HG02571 (cell line): ENCODE measurements at regions not wholly inside any gene's neighbourhood (a gene's known extent, or its start where the extent isn't known, plus 50 kb on each side); places are given as distances from the start of the nearest gene placed in this dataset.

Experiments
- ATAC-seq: cut with Tn5 transposase; IDR thresholded peaks from one replicate; pipeline ENCODE4 v1.9.1; 2021; ENCODE audit warnings: mild to moderate bottlenecking, moderate library complexity; ENCODE audit not compliant: unreplicated experiment

GRCh38 chr16:63230421-63231040 lies 1194.3 kb upstream of the CDH8 start:
- ATAC-seq = no peak

- no peak for ATAC-seq
Measured at GRCh38 chr16:63228259-63228658, 1192.0 kb upstream of the CDH8 start.

- no peak for ATAC-seq
Measured at GRCh38 chr16:63223851-63224250, 1187.6 kb upstream of the CDH8 start.

- ATAC-seq = no peak
Measured at GRCh38 chr16:63216696-63217423, 1180.6 kb upstream of the CDH8 start.

- ATAC-seq = no peak
Measured at GRCh38 chr16:63201851-63202250, 1165.6 kb upstream of the CDH8 start.

GRCh38 chr16:63200940-63201339 lies 1164.7 kb upstream of the CDH8 start:
- no peak for ATAC-seq

GRCh38 chr16:63195336-63195735 lies 1159.1 kb upstream of the CDH8 start:
- no peak for ATAC-seq

- ATAC-seq = no peak
Measured at GRCh38 chr16:63192980-63193379, 1156.7 kb upstream of the CDH8 start.

GRCh38 chr16:63188086-63188771 lies 1152.0 kb upstream of the CDH8 start:
- ATAC-seq = no peak

- ATAC-seq = no peak
Measured at GRCh38 chr16:63187638-63188037, 1151.4 kb upstream of the CDH8 start.

- ATAC-seq = no peak
Measured at GRCh38 chr16:63185235-63185780, 1149.1 kb upstream of the CDH8 start.

GRCh38 chr16:63183743-63184142 lies 1147.5 kb upstream of the CDH8 start:
- ATAC-seq = no peak

GRCh38 chr16:63175313-63175712 lies 1139.1 kb upstream of the CDH8 start:
- ATAC-seq = no peak

- ATAC-seq = no peak
Measured at GRCh38 chr16:63174801-63175200, 1138.6 kb upstream of the CDH8 start.

- ATAC-seq = no peak
Measured at GRCh38 chr16:63171545-63171944, 1135.3 kb upstream of the CDH8 start.

- ATAC-seq = no peak
Measured at GRCh38 chr16:63169100-63169499, 1132.9 kb upstream of the CDH8 start.

- no peak for ATAC-seq
Measured at GRCh38 chr16:63157818-63158217, 1121.6 kb upstream of the CDH8 start.

GRCh38 chr16:63146251-63146650 lies 1110.0 kb upstream of the CDH8 start:
- no peak for ATAC-seq

GRCh38 chr16:63145411-63145810 lies 1109.2 kb upstream of the CDH8 start:
- no peak for ATAC-seq

- no peak for ATAC-seq
Measured at GRCh38 chr16:63135069-63135468, 1098.8 kb upstream of the CDH8 start.

GRCh38 chr16:63131503-63131902 lies 1095.3 kb upstream of the CDH8 start:
- ATAC-seq = no peak

- no peak for ATAC-seq
Measured at GRCh38 chr16:63130942-63131341, 1094.7 kb upstream of the CDH8 start.
